NCI-H526 (cell line): ENCODE measurements at regions not wholly inside any gene's neighbourhood (a gene's known extent, or its start where the extent isn't known, plus 50 kb on each side); places are given as distances from the start of the nearest gene placed in this dataset.
A peak's percentile ranks its signal among the peaks of the same experiment; 100 is the strongest.

Experiments used
- DNase-seq, 2 experiments: peaks; one replicate each; lab custom pipeline; 2025; lab: John Stamatoyannopoulos, UW

DNA sequence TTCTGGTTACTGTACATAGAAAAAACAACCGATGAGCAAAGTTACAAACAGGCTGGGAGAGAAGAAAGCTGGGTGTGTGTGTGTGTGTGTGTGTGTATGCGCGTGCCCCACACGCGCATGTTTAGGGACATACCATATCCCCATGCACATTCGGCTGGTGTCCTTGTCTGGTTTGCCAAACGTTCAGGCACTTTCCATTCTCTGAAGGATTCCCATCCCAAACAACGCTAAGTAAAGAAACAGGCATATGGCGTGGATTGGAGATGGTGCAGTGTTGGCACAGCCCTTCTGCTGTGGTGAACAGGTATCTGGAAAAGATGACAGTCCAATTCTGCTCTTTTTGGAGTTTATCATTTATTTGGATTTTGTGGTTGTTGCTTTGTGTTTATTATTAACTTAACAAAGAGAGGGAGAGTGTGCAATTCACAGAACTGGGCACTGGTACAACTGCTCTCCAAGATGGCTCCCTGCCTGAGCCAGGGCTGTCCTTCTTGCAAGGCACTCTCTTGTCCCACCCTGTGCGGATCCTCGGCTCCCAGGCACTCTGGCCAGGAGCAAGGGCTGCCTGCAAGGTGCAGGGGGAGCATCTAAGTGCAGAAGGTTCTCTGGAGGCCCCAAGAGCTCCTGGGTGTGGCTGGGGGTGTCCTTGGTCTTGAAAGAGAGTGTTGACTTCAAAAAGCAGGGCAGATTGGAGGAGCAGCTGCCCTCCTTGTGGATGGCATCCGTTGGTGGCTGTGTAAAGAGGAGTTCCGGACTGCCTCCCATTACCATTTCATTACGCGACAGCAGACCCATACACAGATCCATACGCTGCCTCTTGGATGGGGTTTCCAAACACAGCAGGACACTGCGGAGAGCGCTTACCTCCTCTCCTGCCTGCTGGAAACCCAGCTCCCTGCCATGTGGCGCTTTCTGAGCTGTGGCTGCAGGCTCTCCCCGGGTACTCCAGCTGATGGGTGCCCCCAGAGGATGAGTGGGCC, 263.1 kb downstream of the ZNF536 start:
- DNase-seq = no peak

- DNase-seq = no peak
Measured at GRCh38 chr19:30634131-30634830, 262.1 kb downstream of the ZNF536 start.

GRCh38 chr19:30631033-30631370, 258.8 kb downstream of the ZNF536 start:
- DNase-seq = no peak

- peak; percentile 91 to 95 for DNase-seq
Measured at GRCh38 chr19:30630289-30631032, 258.3 kb downstream of the ZNF536 start.

DNA sequence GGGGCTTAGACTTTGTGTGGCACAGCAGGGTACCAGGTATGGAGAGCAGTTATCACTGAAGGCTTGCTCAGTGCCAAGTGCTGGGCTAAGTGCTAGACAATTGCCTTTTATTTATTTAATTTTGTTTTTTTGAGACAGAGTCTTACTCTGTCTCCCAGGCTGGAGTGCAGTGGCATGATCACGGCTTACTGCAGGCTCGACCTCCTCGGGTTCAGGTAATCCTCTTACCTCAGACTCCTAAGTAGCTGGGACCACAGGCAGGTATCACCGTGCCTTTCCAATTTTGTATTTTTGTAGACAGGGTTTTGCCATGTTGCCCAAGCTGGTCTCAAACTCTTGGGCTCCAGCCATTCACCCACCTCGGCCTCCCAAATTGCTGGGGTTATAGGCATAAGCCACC, 256.9 kb downstream of the ZNF536 start:
- no peak for DNase-seq

DNA sequence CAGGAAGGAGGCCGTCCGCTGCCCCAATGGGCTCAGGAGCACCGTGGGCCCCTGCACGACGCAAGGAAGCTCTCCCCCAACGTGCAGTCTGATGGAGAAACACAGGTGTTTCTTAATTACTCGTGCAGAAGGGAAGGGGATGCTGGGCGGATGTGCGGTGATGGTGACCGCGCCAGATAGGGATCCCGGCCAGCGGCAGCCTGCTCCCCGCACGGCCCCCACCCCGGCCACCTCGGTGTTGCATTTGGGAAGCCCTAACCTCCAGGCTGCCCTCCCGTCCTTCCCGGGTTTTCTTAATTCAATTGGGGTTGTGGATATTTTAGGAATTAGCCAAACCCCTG, 254.4 kb downstream of the ZNF536 start:
- DNase-seq = no peak

GRCh38 chr19:30625947-30626625, 253.9 kb downstream of the ZNF536 start:
- no peak for DNase-seq

DNA sequence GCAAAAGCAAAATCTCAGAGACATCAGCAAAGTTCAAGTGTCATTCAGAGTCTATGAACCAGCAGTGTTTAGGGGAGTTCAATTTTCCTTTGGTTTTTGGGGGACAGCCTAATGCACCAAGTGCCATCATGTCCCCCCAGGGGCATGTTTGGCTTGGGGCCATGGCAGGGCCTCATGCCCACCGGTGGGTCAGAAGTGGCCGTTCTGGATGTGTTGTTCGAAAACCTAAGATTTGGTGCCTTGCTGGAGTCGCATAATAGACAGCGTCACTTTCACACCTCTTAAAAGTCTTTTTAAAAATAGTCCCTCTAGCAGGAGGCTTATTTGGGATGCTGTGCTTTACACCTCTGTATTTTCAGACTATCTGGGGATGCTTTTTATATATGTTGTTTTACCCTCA, 250.1 kb downstream of the ZNF536 start:
- no peak for DNase-seq

DNA sequence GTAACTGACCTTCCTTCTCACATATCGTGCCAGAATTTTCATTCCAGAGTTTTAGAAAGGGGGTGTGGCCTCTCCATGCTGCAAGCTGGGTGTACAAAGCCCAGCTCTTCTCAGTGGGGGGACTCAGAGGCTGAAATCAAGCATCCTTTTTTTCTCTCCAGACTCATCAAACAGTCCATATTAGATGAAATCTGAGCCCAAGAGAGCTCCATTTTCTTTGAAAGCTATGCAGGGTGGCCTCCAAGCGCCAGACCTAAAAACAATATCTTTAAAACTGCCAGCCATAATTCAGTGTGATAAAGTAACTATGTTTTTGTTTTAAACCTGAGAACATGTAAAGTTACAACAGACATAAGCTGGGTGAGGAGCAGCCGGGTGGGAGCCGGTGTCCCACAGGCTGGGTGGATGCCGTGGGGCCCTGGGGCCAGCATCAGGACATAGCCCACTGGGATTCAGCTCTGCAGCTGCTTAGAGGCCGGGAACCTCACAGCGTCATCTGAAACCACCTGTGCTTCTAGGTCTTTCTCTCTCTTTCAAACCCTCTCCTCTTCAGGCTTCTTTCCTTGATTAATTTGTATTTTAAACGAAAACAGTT, 249.2 kb downstream of the ZNF536 start:
- no peak for DNase-seq

GRCh38 chr19:30620354-30620753, 248.2 kb downstream of the ZNF536 start:
- DNase-seq = no peak

DNA sequence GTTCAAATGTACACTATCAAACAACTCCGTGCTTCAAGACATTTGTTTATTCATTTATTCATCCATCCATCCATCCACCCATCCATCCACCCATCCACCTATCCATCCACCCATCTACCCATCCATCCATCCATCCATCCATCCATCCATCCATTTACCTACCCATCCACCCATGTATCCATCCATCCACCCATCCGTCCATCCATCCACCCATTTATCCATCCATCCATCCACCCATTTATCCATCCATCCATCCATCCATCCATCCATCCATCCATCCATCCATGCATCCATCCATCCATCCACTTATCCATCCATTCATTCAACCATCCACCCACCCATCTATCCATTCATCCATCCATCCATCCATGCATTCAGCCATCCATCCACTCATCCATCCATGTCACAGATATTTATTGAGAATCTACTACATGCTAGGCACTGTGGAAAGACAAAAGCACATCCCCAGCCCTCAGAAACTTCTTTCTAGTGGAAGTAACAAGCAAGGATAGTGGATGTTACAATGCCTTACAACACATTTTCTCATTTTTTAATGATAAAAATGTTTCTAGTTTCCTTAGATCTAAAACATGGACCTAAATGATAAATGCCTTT, 237.6 kb downstream of the ZNF536 start:
- DNase-seq = no peak

DNA sequence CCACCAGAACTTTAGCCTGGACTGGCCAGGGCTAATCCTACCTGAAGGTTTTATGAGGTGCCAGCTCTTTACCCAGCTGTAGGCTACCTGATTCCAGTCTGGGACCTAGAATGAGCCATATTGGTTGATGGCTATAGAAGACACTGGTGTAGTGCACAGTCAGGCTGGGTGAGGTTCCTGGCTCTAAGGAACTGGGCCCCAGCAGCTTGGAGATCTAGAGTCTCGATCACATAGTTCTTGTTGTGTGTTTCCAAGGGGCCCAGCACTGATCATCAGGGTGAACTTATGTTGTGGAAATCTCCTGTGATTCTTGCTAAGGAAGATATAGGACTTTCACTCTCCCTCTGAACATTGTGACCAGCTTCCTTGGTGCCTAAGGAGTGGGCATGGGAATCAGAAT, 236.3 kb downstream of the ZNF536 start:
- DNase-seq = no peak
